Panc1 (cell line): ENCODE measurements at regions not wholly inside any gene's neighbourhood (a gene's known extent, or its start where the extent isn't known, plus 50 kb on each side); places are given as distances from the start of the nearest gene placed in this dataset.

Experiments
- ATAC-seq: fragments of 200-7000 bp; cut with Tn5 transposase; 2 replicates; pipeline ENCODE4 v1.9.1; 2020; ENCODE audit warnings: mild to moderate bottlenecking, moderate library complexity
- BruUV-seq: library from RNA; stranded (reverse); fragments of 400-500 nt; replicated peaks from 2 replicates; lab custom pipeline; 2021; lab: Mats Ljungman, UMichigan
- CTCF ChIA-PET: fragments of 300-600 bp; sonication (Branson Sonifier 250); formaldehyde crosslinking; loops from one replicate; lab custom pipeline; 2022; ENCODE audit warnings: antibody characterized with exemption; lab: Charles Lee
- POLR2A ChIA-PET: fragments of 300-600 bp; sonication (Branson Sonifier 250); formaldehyde crosslinking; loops from one replicate; lab custom pipeline; 2022; ENCODE audit warnings: antibody characterized with exemption; lab: Charles Lee
- DNase-seq: peaks from one replicate; pipeline ENCODE4 v3.0.0-alpha.2; 2010; ENCODE audit warnings: low read depth, low spot score
- H3K27ac ChIP-seq: 2 replicates; pipeline ENCODE4 v1.5.1; 2011; ENCODE audit warnings: mild to moderate bottlenecking, low read length, inconsistent platforms
- H3K27me3 ChIP-seq: fragments of 200-500 bp; sonication (Bioruptor generic); 2 replicates; pipeline ENCODE4 v1.6.0; 2014; ENCODE audit warnings: low read length, inconsistent platforms; ENCODE audit not compliant: control insufficient read depth, insufficient read depth
- H3K36me3 ChIP-seq: fragments of 200-500 bp; sonication (Bioruptor generic); 2 replicates; pipeline ENCODE4 v1.5.1; 2014; ENCODE audit warnings: inconsistent platforms, mild to moderate bottlenecking, low read length, moderate library complexity; ENCODE audit not compliant: control insufficient read depth, insufficient read depth
- H3K4me1 ChIP-seq: 2 replicates; pipeline ENCODE4 v1.5.1; 2011; ENCODE audit warnings: inconsistent platforms, mild to moderate bottlenecking, low read length, moderate library complexity; ENCODE audit not compliant: control insufficient read depth, insufficient read depth
- H3K4me3 ChIP-seq, 2 experiments: 2 replicates each; pipeline ENCODE4 v1.5.1; 2011 to 2012; ENCODE audit warnings: low read depth in 2 of 2, low read length in 2 of 2, mild to moderate bottlenecking in 2 of 2, inconsistent platforms in 1 of 2, moderate library complexity in 1 of 2
- H3K9me3 ChIP-seq: fragments of 200-500 bp; sonication (Bioruptor generic); 2 replicates; pipeline ENCODE4 v1.5.1; 2014; ENCODE audit warnings: low read depth, mild to moderate bottlenecking, inconsistent platforms, low read length, moderate library complexity; ENCODE audit not compliant: control insufficient read depth, insufficient read depth
- POLR2AphosphoS5 ChIP-seq: IDR thresholded peaks from 2 replicates; pipeline ENCODE4 v1.6.1; 2012; ENCODE audit warnings: mild to moderate bottlenecking, low read depth, low read length, moderate library complexity
- REST ChIP-seq, 2 experiments: IDR thresholded peaks; 2 replicates each; pipeline ENCODE4 v1.6.1; 2011 to 2012; ENCODE audit warnings: low read depth in 2 of 2, control low read depth in 1 of 2, low read length in 1 of 2, mild to moderate bottlenecking in 1 of 2, moderate library complexity in 1 of 2; ENCODE audit not compliant: insufficient read depth in 1 of 2
- SIN3A ChIP-seq: IDR thresholded peaks from 2 replicates; pipeline ENCODE4 v1.6.1; 2012; ENCODE audit warnings: low read depth, mild to moderate bottlenecking, low read length, moderate library complexity, borderline replicate concordance; ENCODE audit not compliant: insufficient read depth
- TCF7L2 ChIP-seq: IDR thresholded peaks from 2 replicates; pipeline ENCODE4 v1.6.1; 2011; ENCODE audit warnings: mild to moderate bottlenecking, low read depth, low read length, inconsistent platforms
- in situ Hi-C: cut with HindIII; loops from 2 replicates; pipeline ENCODE4 v1.10.0; 2016; ENCODE audit warnings: low sequenced_read_pairs, low pct_unique_long_range_greater_than_20kb
- intact Hi-C: fragments of 100-400 bp; cut with micrococcal nuclease; formaldehyde crosslinking; loops from one replicate; pipeline ENCODE4 v1.10.0; 2022; ENCODE audit not compliant: unreplicated experiment
- TF ChIP-seq, protein P1 (sequence below): fragments of 450-650 bp; IDR thresholded peaks from 2 replicates; pipeline ENCODE4 v1.5.1; 2017; ENCODE audit warnings: mild to moderate bottlenecking

GRCh38 chr15:75100679-75101078 lies 77.3 kb downstream of the PPCDC start:
- ChIA-PET POLR2A (no interaction called here), CTCF (no interaction called here)
- H3K27ac ChIP-seq: no peak overlapping the region
- H3K36me3 ChIP-seq: no peaks in the 10 kb centered on the region
- in situ Hi-C loops (no loop called here), intact Hi-C loops (no loop called here)
- TF ChIP-seq POLR2AphosphoS5 (no peak), REST (IDR thresholded peaks at IDR 0.05; ENCODE audit: insufficient read depth in 1 of 2, low read depth in 2 of 2, low read length in 1 of 2) (no peak), SIN3A (no peak), TCF7L2 (no peak)
- TF ChIP-seq, protein P1, sequence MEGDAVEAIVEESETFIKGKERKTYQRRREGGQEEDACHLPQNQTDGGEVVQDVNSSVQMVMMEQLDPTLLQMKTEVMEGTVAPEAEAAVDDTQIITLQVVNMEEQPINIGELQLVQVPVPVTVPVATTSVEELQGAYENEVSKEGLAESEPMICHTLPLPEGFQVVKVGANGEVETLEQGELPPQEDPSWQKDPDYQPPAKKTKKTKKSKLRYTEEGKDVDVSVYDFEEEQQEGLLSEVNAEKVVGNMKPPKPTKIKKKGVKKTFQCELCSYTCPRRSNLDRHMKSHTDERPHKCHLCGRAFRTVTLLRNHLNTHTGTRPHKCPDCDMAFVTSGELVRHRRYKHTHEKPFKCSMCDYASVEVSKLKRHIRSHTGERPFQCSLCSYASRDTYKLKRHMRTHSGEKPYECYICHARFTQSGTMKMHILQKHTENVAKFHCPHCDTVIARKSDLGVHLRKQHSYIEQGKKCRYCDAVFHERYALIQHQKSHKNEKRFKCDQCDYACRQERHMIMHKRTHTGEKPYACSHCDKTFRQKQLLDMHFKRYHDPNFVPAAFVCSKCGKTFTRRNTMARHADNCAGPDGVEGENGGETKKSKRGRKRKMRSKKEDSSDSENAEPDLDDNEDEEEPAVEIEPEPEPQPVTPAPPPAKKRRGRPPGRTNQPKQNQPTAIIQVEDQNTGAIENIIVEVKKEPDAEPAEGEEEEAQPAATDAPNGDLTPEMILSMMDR: no peak
- H3K4me1 ChIP-seq: peaks cover 6% of the 10 kb centered on the region; the same call in 1 of the 2 replicates
- no peaks in the 10 kb centered on the region for H3K9me3 ChIP-seq
- H3K4me3 ChIP-seq: no peak overlapping the region
- no TSS peak for BruUV-seq
- no peak for ATAC-seq
- DNase-seq: no peak
- H3K27me3 ChIP-seq: no peaks in the 10 kb centered on the region

DNA sequence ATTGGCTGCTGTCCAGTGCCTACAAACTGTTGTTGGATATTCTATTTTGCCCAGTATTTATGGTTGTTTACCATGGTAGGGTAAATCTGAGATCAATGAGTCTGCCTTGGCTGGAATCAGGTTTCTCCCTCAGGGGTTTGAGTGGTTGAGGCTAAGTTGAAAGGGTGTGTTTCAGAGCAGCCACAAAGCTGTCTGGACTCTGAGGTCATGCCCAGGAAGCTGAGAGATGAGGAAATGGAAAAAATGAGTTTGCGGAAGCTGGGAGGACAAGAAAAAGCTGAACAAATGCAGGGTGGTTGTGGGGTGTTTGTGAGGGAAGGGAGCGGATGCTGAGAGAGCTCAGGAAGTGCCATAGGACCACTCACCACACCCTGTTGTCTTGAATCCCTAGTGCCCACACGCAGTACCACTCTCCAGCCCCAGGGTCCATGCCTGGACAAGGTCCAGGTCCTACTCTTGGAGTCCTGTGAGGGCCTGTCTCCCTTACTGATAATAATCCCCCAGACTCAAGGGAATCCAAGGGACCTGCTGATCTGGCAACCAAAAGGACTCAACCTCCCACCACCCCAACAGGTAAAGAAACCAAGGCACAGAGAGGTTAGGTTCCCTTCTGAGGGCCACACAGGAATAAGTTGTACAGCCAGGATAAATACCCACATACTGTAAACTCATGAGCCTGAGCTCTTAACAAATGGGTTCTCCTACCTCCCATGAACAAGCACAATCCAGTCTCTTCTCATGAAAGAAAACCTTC lies 81.6 kb downstream of the PPCDC start:
- in situ Hi-C loops: no loop called here
- H3K36me3 ChIP-seq: no peaks in the 10 kb centered on the region
- peak overlapping the region; percentile 36; the same call in 1 of the 2 replicates for H3K27ac ChIP-seq
- ChIA-PET POLR2A (no interaction called here), CTCF (no interaction called here)
- no peak overlapping the region for H3K4me3 ChIP-seq
- ATAC-seq (0 out of 2 replicates have a peak, but pooled peaks have one; percentile 66), DNase-seq (peak; percentile 50)
- no peak for TF ChIP-seq SIN3A
- TF ChIP-seq, protein P1: no peak
- no peak for TF ChIP-seq POLR2AphosphoS5
- peak; percentile 83 for TF ChIP-seq TCF7L2
- BruUV-seq: no TSS peak
- H3K9me3 ChIP-seq: no peaks in the 10 kb centered on the region
- H3K27me3 ChIP-seq: no peaks in the 10 kb centered on the region
- H3K4me1 ChIP-seq: peaks cover 6% of the 10 kb centered on the region; the same call in 1 of the 2 replicates
- intact Hi-C loops: no loop called here
